ENCODE measurements at regions not wholly inside any gene's neighbourhood (a gene's known extent, or its start where the extent isn't known, plus 50 kb on each side); places are given as distances from the start of the nearest gene placed in this dataset.

DNA sequence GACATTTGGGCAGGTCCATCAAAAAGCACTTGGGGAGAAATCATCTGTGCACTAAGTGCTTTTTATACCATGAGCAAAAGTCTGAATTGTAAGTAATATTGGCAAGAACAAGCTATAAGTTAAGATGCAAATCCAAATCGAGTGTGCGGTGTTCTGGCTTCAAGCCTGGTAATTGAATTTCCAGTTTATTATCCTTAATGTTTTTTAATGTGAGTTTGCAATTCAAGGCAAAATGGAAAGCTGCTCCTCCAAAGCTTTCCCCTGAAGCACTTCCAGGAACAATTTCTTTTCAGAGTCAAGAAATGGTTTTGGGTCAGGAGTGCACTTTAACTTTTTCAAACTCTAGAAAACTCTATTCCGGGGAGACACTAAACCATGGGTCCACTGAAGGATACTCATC, 445.7 kb downstream of the TOX3 start:
- no peak for DNase-seq

GRCh38 chr16:52099382-52099781, 447.6 kb downstream of the TOX3 start:
- DNase-seq, result no peak

GRCh38 chr16:52095471-52095870, 451.5 kb downstream of the TOX3 start:
- no peak for DNase-seq

- DNase-seq, result no peak
Measured at GRCh38 chr16:52092126-52092525, 454.8 kb downstream of the TOX3 start.

DNA sequence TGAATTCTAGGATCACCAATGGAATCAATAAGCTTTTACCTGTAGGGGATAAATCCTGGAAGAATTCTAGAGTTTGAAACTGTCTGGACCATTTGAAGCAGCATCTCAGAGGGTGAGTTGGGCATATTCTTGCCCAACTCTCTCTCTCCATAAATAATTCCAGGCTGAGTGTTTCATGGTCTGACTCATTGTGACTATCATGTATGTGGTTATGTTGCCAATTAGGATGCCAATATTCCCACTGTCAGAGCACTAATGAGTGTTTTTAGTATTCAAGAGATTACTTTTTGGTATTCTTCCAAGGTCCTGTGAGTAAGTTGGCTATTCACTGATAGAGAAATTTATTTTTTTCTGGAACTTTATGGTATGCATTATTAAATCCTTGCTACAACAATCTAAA, 456.9 kb downstream of the TOX3 start:
- DNase-seq, result no peak

DNA sequence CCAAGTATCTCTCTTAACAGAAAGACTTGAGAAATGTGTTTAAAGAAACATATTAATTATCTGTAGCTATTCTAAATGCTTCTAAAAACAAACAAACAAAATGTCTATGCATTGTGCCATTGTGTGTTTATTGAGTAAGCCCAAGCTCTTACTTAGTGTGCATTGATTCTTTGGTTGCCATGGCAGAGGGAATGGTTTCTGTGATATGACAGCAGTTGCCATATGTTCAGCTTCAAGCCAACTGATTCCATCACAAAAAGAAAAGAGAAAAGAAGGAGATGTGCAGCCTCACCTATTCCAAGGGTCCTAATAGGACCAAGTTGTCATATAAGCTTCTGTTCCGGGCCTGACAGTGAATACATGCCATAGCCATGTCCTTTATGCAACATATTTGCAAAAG, 457.5 kb downstream of the TOX3 start:
- DNase-seq, result no peak

DNA sequence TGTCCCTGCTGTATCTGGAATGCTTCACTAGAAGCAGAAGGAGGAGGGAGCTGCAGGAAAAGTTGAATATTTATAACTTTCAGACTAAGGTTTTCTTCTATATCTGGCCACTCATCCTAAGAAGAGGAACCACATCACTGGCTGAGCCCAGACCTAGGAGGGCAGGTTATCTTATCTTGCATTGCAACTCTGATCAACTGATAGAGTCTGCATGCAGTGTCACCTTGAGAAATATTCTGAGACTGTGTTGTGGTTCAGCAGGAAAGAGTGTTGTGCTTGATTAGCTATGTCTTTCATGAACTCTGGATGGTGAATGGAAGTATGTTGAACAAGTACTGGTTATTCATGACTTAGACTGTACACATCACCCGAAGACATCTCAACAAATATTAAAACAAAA, 460.0 kb downstream of the TOX3 start:
- DNase-seq, result no peak

GRCh38 chr16:52078716-52079655, 468.0 kb downstream of the TOX3 start:
- no peak for DNase-seq

- no peak for DNase-seq
Measured at GRCh38 chr16:52077607-52078006, 469.3 kb downstream of the TOX3 start.

DNA sequence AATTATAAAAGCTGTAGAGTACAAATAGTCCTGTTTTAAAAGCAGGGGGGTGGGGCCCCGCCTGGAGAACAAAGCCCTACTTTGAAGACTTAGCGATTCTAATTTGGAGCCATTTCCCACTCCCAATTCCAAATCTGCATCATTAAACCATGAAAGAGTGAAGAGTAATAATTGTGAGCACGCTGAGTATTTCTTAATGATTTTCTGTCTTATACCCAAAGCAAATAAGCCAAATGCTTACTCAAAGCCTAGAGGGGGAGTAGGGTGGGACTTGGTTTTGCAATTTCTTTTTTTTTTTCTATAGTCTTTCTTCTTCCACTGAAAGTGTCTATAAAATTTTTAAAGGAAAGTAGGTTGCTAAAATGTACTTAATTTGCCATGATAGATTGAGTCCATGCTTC, 470.1 kb downstream of the TOX3 start:
- no peak for DNase-seq

DNA sequence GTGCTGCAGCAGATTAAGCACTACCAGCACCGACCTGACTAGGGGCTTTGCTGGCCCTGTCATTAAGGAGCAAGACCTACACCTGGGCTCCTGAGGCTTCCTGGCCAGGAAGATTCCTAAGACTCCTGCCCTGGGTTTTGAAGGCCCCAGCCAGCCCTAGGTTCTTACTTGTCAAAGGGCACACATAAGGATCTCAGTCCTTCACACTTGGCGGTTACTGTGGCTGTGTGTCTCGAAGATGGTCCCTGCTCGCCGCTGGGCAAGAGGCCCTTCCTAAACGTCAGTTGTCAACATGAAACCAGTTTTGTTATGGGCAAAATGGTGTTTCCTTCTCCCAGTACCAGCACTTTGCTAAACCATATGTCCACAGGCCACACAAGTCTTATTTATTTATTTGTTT, 470.6 kb downstream of the TOX3 start:
- no peak for DNase-seq

- no peak for DNase-seq
Measured at GRCh38 chr16:52074133-52074532, 472.8 kb downstream of the TOX3 start.

DNA sequence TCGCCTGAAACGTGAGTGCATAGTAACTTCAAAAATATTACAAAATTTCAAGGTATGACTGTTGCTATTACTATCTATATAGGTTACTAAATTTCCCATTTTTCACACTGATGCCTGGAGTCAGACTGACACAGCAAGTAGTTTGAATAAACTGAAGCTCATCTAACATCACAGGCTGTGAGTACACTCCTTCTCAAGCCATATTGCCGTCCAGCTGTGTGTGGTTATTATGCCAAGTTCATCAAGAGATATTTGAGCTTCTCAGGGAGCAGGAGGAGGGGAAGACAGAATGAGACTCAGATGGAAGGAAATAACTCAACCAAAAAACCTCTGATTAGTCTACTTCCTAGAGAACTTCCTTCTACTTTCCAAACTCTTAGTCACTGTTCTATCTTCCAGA, 473.9 kb downstream of the TOX3 start:
- DNase-seq, result no peak

DNA sequence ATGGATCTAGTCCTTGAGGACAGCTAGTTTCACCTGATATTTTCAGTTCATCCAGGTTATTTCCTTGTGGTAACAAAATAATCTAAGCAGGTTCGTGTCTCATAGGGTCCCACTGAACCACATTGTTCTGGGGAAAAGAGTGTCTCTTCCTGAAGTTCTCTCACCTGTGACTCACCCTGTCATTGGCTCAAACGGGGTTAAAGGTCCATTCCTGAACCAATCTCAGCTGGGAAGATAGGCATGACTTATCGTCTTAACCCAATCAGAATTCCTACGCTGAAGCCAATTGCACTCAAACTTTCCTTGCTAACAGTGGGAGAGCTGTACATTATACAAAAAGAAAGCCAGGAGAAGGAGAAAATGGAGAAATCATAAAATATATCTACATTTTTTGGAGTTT, 475.8 kb downstream of the TOX3 start:
- no peak for DNase-seq

- no peak for DNase-seq
Measured at GRCh38 chr16:52070341-52071057, 476.4 kb downstream of the TOX3 start.

DNA sequence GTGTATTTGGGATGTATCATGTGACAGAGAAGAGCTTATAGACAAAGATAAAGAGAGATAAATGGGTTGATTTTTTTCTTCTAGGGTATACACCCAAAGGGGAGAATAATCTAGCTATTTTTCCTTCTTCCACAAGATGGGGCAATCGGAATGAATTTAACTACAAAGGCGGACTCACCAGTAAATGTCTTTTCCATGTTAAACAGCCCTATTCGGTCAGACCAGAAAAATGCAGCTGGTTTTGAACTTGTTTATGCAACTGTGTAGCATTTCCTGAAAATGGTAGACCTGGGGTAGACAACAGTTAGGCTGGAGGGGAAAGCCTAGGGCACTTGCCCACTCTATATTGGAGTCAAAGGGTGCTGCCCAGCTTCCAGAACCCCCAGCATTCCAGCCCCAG, 477.1 kb downstream of the TOX3 start:
- peak; percentile 12 for DNase-seq

DNA sequence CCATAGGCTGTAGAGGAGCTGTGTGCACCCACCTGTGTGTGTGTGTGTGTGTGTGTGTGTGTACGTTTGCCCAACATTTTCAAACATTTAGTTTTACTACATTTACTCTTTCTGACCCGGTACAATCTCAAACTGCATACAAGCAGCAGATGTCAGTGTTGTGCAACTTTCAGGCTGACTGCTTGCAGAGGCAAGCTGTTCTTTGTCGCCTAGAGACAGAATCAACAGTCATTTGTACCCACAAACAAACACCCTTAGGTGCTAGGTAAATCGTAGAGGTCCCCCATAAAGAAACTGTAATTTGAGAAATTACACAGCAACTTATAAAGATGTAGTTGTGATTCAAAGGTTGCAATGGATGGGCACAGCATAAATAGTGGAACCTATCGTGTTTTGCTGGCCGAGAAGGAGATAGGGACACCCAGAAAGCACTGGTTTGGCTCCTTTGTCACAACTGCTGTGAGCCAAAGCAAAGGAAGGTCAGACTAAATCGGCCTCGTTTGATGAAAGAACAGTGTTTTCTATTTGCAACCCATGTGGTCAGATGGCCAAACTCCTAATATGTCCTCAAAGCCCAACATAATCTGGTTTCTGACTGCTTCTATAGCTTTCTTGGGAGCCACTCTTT, 478.4 kb downstream of the TOX3 start:
- DNase-seq, result peak; percentile 0

- no peak for DNase-seq
Measured at GRCh38 chr16:52066962-52067361, 480.0 kb downstream of the TOX3 start.

GRCh38 chr16:52056259-52056658, 490.7 kb downstream of the TOX3 start:
- no peak for DNase-seq

DNA sequence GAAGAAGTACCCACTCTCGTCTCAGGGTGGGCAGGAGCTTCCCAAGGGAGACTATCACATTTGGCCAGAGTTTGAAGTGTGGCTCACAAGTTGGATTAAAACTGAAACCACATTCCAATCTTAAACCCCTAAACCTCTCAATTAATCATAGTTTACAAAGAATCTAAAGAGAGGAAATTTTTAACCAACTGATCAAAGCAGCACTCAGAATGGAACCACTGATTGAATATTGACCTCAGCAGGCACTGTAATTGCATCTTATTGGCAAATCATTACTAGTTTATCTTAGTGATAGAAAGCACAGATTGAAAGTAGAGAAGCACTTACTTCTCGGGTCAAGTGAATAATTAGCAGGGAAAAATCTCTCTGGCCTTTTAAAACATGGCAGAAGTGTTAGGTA, 491.6 kb downstream of the TOX3 start:
- DNase-seq, result no peak

DNA sequence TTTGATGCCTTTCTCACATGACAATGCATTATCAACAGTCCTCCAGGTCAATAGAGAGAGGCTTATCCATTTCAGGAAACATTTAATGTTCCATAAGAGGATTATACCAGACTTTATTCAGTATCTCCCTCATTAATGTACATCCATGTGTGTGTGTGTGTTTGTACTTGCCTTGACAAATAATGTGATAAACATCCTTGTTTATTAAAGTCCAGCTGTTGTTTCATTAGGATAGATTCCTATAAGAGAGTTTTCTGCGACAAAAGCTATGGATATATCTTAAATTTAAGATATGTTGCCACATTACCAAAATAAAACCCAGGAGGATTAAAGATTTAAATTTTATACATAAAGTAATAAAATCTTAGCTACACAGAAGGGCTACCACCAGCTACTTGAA, 492.6 kb downstream of the TOX3 start:
- DNase-seq, result no peak

DNA sequence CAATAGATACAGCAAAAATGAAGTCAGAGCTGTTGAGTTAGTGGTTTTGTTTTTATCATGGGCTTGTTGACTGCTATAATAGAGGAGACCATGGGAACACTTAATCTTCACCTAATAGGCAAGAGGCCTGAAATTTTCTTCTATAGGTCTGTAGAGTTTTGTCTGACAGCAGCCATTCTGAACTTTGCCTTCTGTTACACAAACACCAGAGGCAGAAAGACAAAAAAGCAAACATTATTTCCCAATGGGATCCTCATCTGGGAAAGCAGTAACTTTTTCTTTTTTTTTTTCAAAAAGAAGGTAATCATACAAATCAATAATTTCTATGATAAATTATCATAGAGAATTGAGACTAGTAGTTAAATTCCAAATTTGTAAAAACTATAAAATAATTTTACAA, 494.1 kb downstream of the TOX3 start:
- DNase-seq, result no peak

- DNase-seq, result no peak
Measured at GRCh38 chr16:52051414-52052172, 495.4 kb downstream of the TOX3 start.
